Activated naive CD4-positive, alpha-beta T cell treated with anti-CD3 and anti-CD28 coated beads for 36 hours (primary cell): ENCODE measurements at regions not wholly inside any gene's neighbourhood (a gene's known extent, or its start where the extent isn't known, plus 50 kb on each side); places are given as distances from the start of the nearest gene placed in this dataset.
A peak's percentile ranks its signal among the peaks of the same experiment; 100 is the strongest.
"Not testable (repeated sequence)": the region's sequence is repeated elsewhere in the genome, so short reads cannot be mapped to it uniquely, and the experiment has no call there.

Source experiments
- CTCF ChIA-PET: fragments of 350-600 bp; sonication (Branson Sonifier 250); formaldehyde crosslinking; loops from one replicate; lab custom pipeline; 2021; ENCODE audit warnings: antibody characterized with exemption; lab: Charles Lee
- DNase-seq: peaks from one replicate; pipeline ENCODE4 v3.0.0-alpha.2; 2020
- H3K27ac Mint-ChIP-seq: one replicate; pipeline ENCODE4 v1.8.0; 2021; ENCODE audit warnings: mild to moderate bottlenecking, mixed read lengths
- H3K27me3 Mint-ChIP-seq: one replicate; pipeline ENCODE4 v1.8.0; 2021; ENCODE audit warnings: low read depth, mixed read lengths
- H3K36me3 Mint-ChIP-seq: one replicate; pipeline ENCODE4 v1.8.0; 2021; ENCODE audit warnings: low read depth, mixed read lengths
- H3K4me1 Mint-ChIP-seq: one replicate; pipeline ENCODE4 v1.8.0; 2021; ENCODE audit warnings: low read depth, mixed read lengths
- H3K4me3 Mint-ChIP-seq: one replicate; pipeline ENCODE4 v1.8.0; 2021; ENCODE audit warnings: mild to moderate bottlenecking, moderate library complexity, mixed read lengths
- H3K9me3 Mint-ChIP-seq: one replicate; pipeline ENCODE4 v1.8.0; 2021; ENCODE audit warnings: mixed read lengths
- intact Hi-C: fragments of 100-400 bp; cut with micrococcal nuclease; formaldehyde crosslinking; loops from one replicate; pipeline ENCODE4 v1.15.1; 2023

DNA sequence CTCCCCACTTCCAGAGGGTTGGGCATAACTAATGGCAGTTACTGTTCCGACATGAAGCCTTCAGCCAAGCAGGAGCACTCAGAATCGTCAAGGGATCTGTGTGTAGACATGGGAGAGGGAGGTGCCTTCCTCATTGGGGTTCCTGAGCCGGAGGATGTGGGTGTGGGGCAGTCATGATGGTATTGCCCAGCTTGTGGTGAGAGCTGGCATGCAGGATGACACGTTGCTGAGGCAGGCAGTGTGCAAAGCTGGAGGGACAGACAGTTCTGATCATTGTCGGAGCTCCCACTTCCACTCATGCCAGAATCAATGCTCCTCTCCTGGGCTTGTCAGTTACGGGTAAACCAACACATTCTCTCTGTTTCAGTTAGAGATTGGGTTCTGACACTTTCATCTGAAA lies 83.9 kb upstream of the TSC22D1 start:
- intact Hi-C loops: no loop called here
- no peak overlapping the region for H3K27ac Mint-ChIP-seq
- peaks cover 3% of the 10 kb centered on the region for H3K27me3 Mint-ChIP-seq
- DNase-seq: no peak
- CTCF ChIA-PET: no interaction called here
- no peaks in the 10 kb centered on the region for H3K4me1 Mint-ChIP-seq
- H3K36me3 Mint-ChIP-seq: no peaks in the 10 kb centered on the region
- no peak overlapping the region for H3K4me3 Mint-ChIP-seq
- H3K9me3 Mint-ChIP-seq: no peaks in the 10 kb centered on the region

- Mint-ChIP-seq H3K36me3 (no peaks in the 10 kb centered on the region), H3K4me1 (peaks cover 13% of the 10 kb centered on the region), H3K9me3 (no peaks in the 10 kb centered on the region), H3K4me3 (no peak overlapping the region), H3K27ac (no peak overlapping the region), H3K27me3 (peaks cover 14% of the 10 kb centered on the region)
- intact Hi-C loops: no loop called here
- CTCF ChIA-PET: interaction anchor here (0.6 to 0.7 kb wide), 3 partner anchors 304 to 755 kb away, joined by 3 read pairs; no protein-coding TSS in a partner anchor
- DNase-seq: no peak
Measured at GRCh38 chr13:44652962-44653660, 77.0 kb upstream of the TSC22D1 start.

DNA sequence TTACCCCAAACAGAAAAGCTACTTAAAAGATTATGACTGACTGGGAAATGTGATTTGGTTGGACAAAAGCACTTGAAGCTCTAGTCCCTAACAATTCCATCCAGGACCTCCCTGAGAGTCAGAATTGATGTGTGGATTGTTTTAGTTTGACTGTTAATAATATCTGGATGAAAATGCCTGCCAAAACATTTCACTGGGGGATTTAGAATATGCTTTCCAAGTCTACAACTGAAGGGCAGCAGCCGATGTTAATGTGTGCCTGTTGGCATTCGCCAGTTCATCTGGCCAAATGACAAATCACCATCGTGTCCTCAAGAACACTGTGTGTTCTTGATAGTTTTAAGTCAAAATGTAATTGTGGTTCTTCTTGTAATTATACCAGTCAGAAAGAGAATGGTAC lies 76.0 kb upstream of the TSC22D1 start:
- Mint-ChIP-seq H3K27ac (no peak overlapping the region), H3K4me1 (peaks cover 14% of the 10 kb centered on the region), H3K36me3 (no peaks in the 10 kb centered on the region), H3K9me3 (no peaks in the 10 kb centered on the region), H3K27me3 (peaks cover 17% of the 10 kb centered on the region), H3K4me3 (no peak overlapping the region)
- no peak for DNase-seq
- intact Hi-C loops: no loop called here
- CTCF ChIA-PET: no interaction called here

DNA sequence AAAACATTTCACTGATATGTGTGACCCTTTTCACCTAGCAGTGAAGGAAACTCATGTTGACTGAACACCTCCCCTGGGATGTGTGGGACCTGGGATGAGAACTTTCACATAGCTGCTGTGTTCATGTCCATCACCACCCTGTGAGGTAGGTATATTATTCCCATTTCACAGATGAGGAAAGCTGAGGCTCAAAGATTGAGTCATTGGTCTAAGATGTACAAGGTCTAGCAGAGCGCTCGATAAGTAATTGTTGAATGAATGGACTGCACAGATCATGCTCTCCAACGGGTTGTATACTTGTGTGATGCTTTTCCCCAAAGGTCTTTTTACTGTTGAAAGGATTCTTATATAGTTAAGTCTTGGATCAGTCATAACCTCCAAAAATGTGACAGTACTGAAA lies 75.6 kb upstream of the TSC22D1 start:
- Mint-ChIP-seq H3K27me3 (peaks cover 19% of the 10 kb centered on the region), H3K36me3 (no peaks in the 10 kb centered on the region), H3K27ac (no peak overlapping the region), H3K4me1 (peaks cover 14% of the 10 kb centered on the region), H3K4me3 (no peak overlapping the region), H3K9me3 (no peaks in the 10 kb centered on the region)
- no peak for DNase-seq
- CTCF ChIA-PET: interaction anchor here (1.2 kb wide), 1 partner anchor 168 kb away, joined by 4 read pairs; no protein-coding TSS in a partner anchor
- intact Hi-C loops: no loop called here

DNA sequence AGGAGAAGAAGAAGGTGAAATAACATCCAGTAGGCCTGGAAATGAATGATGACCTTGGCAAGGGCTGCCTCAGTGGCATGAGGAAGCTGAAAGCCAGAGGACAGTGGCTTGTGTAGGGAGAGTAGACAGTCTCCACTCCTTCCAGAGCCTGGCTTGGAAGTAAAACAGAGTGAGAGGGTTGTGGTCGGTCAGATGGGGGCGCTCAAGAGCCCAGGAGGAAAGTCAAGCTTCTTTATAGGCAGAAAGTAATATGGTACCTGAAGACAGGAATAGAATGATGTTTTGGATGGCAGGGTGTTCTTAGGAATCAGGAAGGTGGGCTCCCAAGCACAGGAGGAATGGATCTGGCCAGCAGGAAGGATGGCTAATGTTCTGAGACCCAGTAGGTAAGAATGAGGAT lies 75.1 kb upstream of the TSC22D1 start:
- Mint-ChIP-seq H3K9me3 (no peaks in the 10 kb centered on the region), H3K27me3 (peaks cover 21% of the 10 kb centered on the region), H3K4me3 (no peak overlapping the region), H3K27ac (no peak overlapping the region), H3K36me3 (no peaks in the 10 kb centered on the region), H3K4me1 (peaks cover 14% of the 10 kb centered on the region)
- DNase-seq: peak; percentile 22
- intact Hi-C loops: no loop called here
- CTCF ChIA-PET: interaction anchor here (0.6 to 1.2 kb wide), 4 partner anchors 25 to 491 kb away, joined by 3 to 4 read pairs (median 3); no protein-coding TSS in a partner anchor

- H3K36me3 Mint-ChIP-seq: no peaks in the 10 kb centered on the region
- CTCF ChIA-PET: interaction anchor here (0.7 kb wide), 1 partner anchor 43 kb away, joined by 3 read pairs; no protein-coding TSS in a partner anchor
- peaks cover 22% of the 10 kb centered on the region for H3K27me3 Mint-ChIP-seq
- no peak overlapping the region for H3K27ac Mint-ChIP-seq
- intact Hi-C loops: loop anchor here (2.0 kb wide), 3 partner anchors 61 to 169 kb away; partner anchors contain the start of gene TSC22D1
- no peaks in the 10 kb centered on the region for H3K9me3 Mint-ChIP-seq
- no peak overlapping the region for H3K4me3 Mint-ChIP-seq
- peaks cover 14% of the 10 kb centered on the region for H3K4me1 Mint-ChIP-seq
- no peak for DNase-seq
Measured at GRCh38 chr13:44649834-44650233, 73.7 kb upstream of the TSC22D1 start.

GRCh38 chr13:44649104-44649428 lies 72.9 kb upstream of the TSC22D1 start:
- intact Hi-C loops: loop anchor here (2.0 kb wide), 3 partner anchors 62 to 170 kb away; partner anchors contain the start of gene TSC22D1
- Mint-ChIP-seq H3K36me3 (no peaks in the 10 kb centered on the region), H3K27me3 (peaks cover 22% of the 10 kb centered on the region), H3K4me3 (no peak overlapping the region), H3K4me1 (peaks cover 14% of the 10 kb centered on the region), H3K27ac (no peak overlapping the region), H3K9me3 (no peaks in the 10 kb centered on the region)
- peak; percentile 40 for DNase-seq
- CTCF ChIA-PET: no interaction called here

GRCh38 chr13:44648392-44649103 lies 72.4 kb upstream of the TSC22D1 start:
- Mint-ChIP-seq H3K27me3 (peaks cover 22% of the 10 kb centered on the region), H3K4me1 (peaks cover 14% of the 10 kb centered on the region), H3K27ac (no peak overlapping the region), H3K36me3 (no peaks in the 10 kb centered on the region), H3K9me3 (no peaks in the 10 kb centered on the region), H3K4me3 (no peak overlapping the region)
- no peak for DNase-seq
- CTCF ChIA-PET: interaction anchor here (1.0 kb wide), 1 partner anchor 165 kb away, joined by 6 read pairs; no protein-coding TSS in a partner anchor
- intact Hi-C loops: loop anchor here (1.0 to 2.0 kb wide), 4 partner anchors 62 to 170 kb away; partner anchors contain the start of gene TSC22D1

DNA sequence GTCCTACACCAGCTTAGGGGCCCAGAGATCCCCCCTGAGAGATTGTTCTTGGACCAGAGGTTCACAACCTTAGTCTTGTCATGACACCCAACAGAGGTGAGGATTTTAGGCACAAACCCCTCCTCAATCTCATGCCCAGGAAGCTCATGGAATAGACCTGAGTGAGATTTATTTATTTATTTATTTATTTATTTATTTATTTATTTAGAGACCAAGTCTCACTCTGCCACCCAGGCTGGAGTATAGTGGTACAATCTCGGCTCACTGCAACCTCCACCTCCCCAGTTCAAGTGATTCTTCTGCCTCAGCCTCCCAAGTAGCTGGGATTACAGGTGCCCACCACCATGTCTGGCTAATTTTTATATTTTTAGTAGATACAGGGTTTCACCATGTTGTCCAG lies 71.4 kb upstream of the TSC22D1 start:
- Mint-ChIP-seq H3K4me1 (peaks cover 14% of the 10 kb centered on the region), H3K27me3 (peaks cover 19% of the 10 kb centered on the region)
- H3K36me3 Mint-ChIP-seq, H3K4me3 Mint-ChIP-seq, H3K9me3 Mint-ChIP-seq, DNase-seq, intact Hi-C loops, H3K27ac Mint-ChIP-seq: not testable (repeated sequence)
- CTCF ChIA-PET: interaction anchor here (1.4 to 1.7 kb wide), 2 partner anchors 25 to 165 kb away, joined by 3 to 8 read pairs; no protein-coding TSS in a partner anchor

- Mint-ChIP-seq H3K27ac (no peak overlapping the region), H3K36me3 (no peaks in the 10 kb centered on the region), H3K4me3 (no peak overlapping the region), H3K4me1 (peaks cover 14% of the 10 kb centered on the region), H3K9me3 (no peaks in the 10 kb centered on the region), H3K27me3 (peaks cover 11% of the 10 kb centered on the region)
- intact Hi-C loops: no loop called here
- CTCF ChIA-PET: interaction anchor here (1.2 to 1.7 kb wide), 2 partner anchors 10 to 163 kb away, joined by 5 to 8 read pairs; no protein-coding TSS in a partner anchor
- DNase-seq: no peak
Measured at GRCh38 chr13:44646044-44646443, 69.9 kb upstream of the TSC22D1 start.

GRCh38 chr13:44643256-44643655 lies 67.1 kb upstream of the TSC22D1 start:
- H3K9me3 Mint-ChIP-seq: no peaks in the 10 kb centered on the region
- DNase-seq: no peak
- CTCF ChIA-PET: no interaction called here
- H3K36me3 Mint-ChIP-seq: no peaks in the 10 kb centered on the region
- H3K27me3 Mint-ChIP-seq: peaks cover 8% of the 10 kb centered on the region
- no peak overlapping the region for H3K4me3 Mint-ChIP-seq
- peaks cover 2% of the 10 kb centered on the region for H3K4me1 Mint-ChIP-seq
- intact Hi-C loops: no loop called here
- H3K27ac Mint-ChIP-seq: no peak overlapping the region

DNA sequence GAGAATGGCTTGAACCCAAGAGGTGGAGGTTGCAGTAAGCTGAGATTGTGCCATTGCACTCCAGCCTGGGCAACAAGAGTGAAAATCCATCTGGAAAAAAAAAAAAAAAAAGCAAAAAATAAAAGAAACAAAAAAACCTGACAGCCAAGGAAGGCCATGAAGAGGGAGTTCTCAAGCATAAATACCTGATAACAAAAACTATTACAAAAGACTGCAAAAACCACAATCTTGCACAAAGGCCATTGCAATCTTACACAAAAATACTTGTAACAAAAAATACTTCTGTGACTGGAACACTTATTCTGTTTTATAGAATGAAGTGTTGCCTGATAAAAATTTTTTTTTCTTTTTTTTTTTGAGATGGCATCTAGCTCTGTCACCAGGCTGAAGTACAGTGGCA lies 61.5 kb upstream of the TSC22D1 start:
- no peaks in the 10 kb centered on the region for H3K4me1 Mint-ChIP-seq
- DNase-seq: no peak
- no peaks in the 10 kb centered on the region for H3K36me3 Mint-ChIP-seq
- no peak overlapping the region for H3K27ac Mint-ChIP-seq
- no peaks in the 10 kb centered on the region for H3K27me3 Mint-ChIP-seq
- no peaks in the 10 kb centered on the region for H3K9me3 Mint-ChIP-seq
- intact Hi-C loops: no loop called here
- CTCF ChIA-PET: no interaction called here
- no peak overlapping the region for H3K4me3 Mint-ChIP-seq
